DOHH2 (cell line): ENCODE measurements at regions not wholly inside any gene's neighbourhood (a gene's known extent, or its start where the extent isn't known, plus 50 kb on each side); places are given as distances from the start of the nearest gene placed in this dataset.
"Not testable (repeated sequence)": the region's sequence is repeated elsewhere in the genome, so short reads cannot be mapped to it uniquely, and the experiment has no call there.

ENCODE experiments used
- H3F3A ChIP-seq: fragments of 200-600 bp; sonication (generic), shearing (Covaris generic); 2 replicates; pipeline ENCODE4 v1.6.0; 2016; ENCODE audit warnings: antibody characterized with exemption, mild to moderate bottlenecking; ENCODE audit not compliant: control insufficient read depth, insufficient read depth
- H3K27ac ChIP-seq: fragments of 200-600 bp; sonication (generic); 2 replicates; pipeline ENCODE4 v1.5.1; 2014; ENCODE audit warnings: low read depth, mild to moderate bottlenecking, low read length, moderate library complexity
- H3K27me3 ChIP-seq: fragments of 200-600 bp; sonication (generic); 2 replicates; pipeline ENCODE4 v1.6.1; 2014; ENCODE audit warnings: mild to moderate bottlenecking, low read length, mixed read lengths; ENCODE audit not compliant: control insufficient read depth
- H3K36me3 ChIP-seq: fragments of 200-600 bp; sonication (generic); 2 replicates; pipeline ENCODE4 v1.6.1; 2014; ENCODE audit warnings: mild to moderate bottlenecking, low read length, moderate library complexity, mixed read lengths; ENCODE audit not compliant: control insufficient read depth
- H3K4me1 ChIP-seq: fragments of 200-600 bp; sonication (generic); 2 replicates; pipeline ENCODE4 v1.6.1; 2014; ENCODE audit warnings: mild to moderate bottlenecking, low read length, mixed read lengths; ENCODE audit not compliant: control insufficient read depth
- H3K4me2 ChIP-seq: fragments of 200-600 bp; sonication (generic); 2 replicates; pipeline ENCODE4 v1.6.0; 2014; ENCODE audit warnings: mild to moderate bottlenecking, low read length, moderate library complexity
- H3K4me3 ChIP-seq: fragments of 200-600 bp; sonication (generic); 2 replicates; pipeline ENCODE4 v1.5.1; 2014; ENCODE audit warnings: mild to moderate bottlenecking, low read length, mixed read lengths
- H3K79me2 ChIP-seq: fragments of 200-600 bp; sonication (generic); 2 replicates; pipeline ENCODE4 v1.6.1; 2014; ENCODE audit warnings: mild to moderate bottlenecking, low read length, mixed read lengths; ENCODE audit not compliant: control insufficient read depth
- H3K9me2 ChIP-seq: fragments of 200-600 bp; sonication (generic); replicated peaks from 2 replicates; pipeline ENCODE4 v1.6.1; 2014; ENCODE audit warnings: mild to moderate bottlenecking, low read length, mixed read lengths; ENCODE audit not compliant: control insufficient read depth
- H3K9me3 ChIP-seq: fragments of 200-600 bp; sonication (generic); 2 replicates; pipeline ENCODE4 v1.6.1; 2014; ENCODE audit warnings: antibody characterized with exemption, low read length, mixed read lengths; ENCODE audit not compliant: control insufficient read depth, insufficient read depth
- H4K20me1 ChIP-seq: fragments of 200-600 bp; sonication (generic); 2 replicates; pipeline ENCODE4 v1.6.0; 2014; ENCODE audit warnings: low read depth, mild to moderate bottlenecking, antibody characterized with exemption, low read length, moderate library complexity; ENCODE audit not compliant: control insufficient read depth, insufficient read depth
- EZH2phosphoT487 ChIP-seq: fragments of 200-600 bp; sonication (generic); IDR thresholded peaks from 2 replicates; pipeline ENCODE4 v1.6.1; 2017; ENCODE audit warnings: borderline replicate concordance, mild to moderate bottlenecking, antibody characterized with exemption, low read length, moderate library complexity, mixed read lengths
- TF ChIP-seq, protein P1 (sequence below): fragments of 200-600 bp; sonication (generic); IDR thresholded peaks from one replicate; pipeline ENCODE4 v1.5.1; 2014; ENCODE audit warnings: antibody characterized with exemption, mild to moderate bottlenecking, low read depth, low read length; ENCODE audit not compliant: poor library complexity, severe bottlenecking

- H3K79me2 ChIP-seq, H3K9me3 ChIP-seq, H3K4me2 ChIP-seq, H3F3A ChIP-seq, H3K4me1 ChIP-seq, H4K20me1 ChIP-seq, H3K27ac ChIP-seq, H3K27me3 ChIP-seq, H3K9me2 ChIP-seq, H3K4me3 ChIP-seq, H3K36me3 ChIP-seq: not testable (repeated sequence)
These were observed 435.0 kb upstream of the NPAP1 start for GRCh38 chr15:24240580-24240979.

DNA sequence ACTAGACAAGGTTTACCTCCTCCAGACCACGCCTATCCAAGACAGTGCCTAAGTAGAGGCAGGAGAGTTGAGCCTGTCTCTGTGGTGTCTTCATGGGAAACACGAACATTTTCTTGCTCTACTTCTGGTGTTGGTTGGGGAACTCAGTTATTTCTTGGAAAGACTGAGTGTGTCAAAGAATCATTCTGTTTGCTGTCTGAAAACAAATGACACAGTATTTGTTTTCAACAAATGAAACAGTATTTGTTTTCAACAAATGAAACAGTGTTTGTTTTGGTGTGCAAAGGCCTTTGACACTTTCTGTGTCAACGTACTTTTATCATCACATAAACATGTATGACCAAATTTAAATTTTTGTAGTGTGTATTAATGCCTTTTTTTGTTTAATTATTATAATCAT, 416.5 kb upstream of the NPAP1 start:
- not testable (repeated sequence) for H3K79me2 ChIP-seq, H3K4me3 ChIP-seq, H3F3A ChIP-seq, H3K4me2 ChIP-seq, H3K4me1 ChIP-seq, H3K9me2 ChIP-seq, H3K27me3 ChIP-seq, H4K20me1 ChIP-seq, H3K9me3 ChIP-seq, H3K36me3 ChIP-seq, H3K27ac ChIP-seq

DNA sequence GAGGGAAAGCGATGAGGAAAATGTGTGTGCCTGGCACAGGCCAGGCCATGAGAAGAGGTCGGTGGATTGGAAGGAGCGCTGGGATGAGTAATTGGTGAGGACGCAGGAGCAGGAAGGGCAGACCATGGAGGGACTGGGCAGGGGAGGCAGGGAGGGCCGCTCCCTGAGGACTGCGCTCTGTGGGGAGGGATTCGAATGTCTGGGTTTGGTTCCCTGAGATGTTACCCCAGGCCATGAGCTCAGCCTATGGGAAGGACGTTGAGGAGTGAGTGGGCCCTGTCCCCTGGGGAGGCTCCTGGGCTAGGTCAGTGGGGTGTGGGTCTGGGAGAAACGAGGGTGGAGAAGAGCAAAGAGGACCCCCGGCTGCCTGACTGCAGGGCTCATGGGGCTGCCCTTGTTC, 415.2 kb upstream of the NPAP1 start:
- not testable (repeated sequence) for H3F3A ChIP-seq, H3K4me1 ChIP-seq, H3K36me3 ChIP-seq, H3K4me2 ChIP-seq, H3K79me2 ChIP-seq, H3K9me2 ChIP-seq, H3K9me3 ChIP-seq, H3K4me3 ChIP-seq, H3K27me3 ChIP-seq, H4K20me1 ChIP-seq, H3K27ac ChIP-seq

DNA sequence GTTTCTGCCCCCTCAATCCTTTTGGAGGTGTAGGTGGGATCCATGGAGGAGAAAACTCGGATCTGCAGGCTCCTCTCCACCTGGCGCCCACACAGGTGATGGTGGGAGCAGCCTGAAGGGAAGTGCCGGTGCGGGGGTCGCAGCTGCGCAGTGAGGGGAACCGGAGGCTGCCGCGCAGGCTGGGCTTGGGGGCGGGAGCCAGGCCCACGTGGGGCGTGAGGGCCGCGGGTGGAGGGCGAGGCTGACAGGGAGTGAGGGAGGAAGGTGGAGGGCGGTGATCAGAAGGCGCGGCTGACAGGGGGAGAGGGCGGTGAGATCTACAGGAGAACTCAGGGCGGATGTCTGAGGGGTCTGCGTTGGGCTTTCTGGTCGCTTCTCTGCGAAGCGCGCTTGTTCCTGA, 414.7 kb upstream of the NPAP1 start:
- not testable (repeated sequence) for H3K4me2 ChIP-seq, H3K4me1 ChIP-seq, H3K27ac ChIP-seq, H3K9me3 ChIP-seq, H3K36me3 ChIP-seq, H3F3A ChIP-seq, H4K20me1 ChIP-seq, H3K9me2 ChIP-seq, H3K27me3 ChIP-seq, H3K79me2 ChIP-seq, H3K4me3 ChIP-seq

DNA sequence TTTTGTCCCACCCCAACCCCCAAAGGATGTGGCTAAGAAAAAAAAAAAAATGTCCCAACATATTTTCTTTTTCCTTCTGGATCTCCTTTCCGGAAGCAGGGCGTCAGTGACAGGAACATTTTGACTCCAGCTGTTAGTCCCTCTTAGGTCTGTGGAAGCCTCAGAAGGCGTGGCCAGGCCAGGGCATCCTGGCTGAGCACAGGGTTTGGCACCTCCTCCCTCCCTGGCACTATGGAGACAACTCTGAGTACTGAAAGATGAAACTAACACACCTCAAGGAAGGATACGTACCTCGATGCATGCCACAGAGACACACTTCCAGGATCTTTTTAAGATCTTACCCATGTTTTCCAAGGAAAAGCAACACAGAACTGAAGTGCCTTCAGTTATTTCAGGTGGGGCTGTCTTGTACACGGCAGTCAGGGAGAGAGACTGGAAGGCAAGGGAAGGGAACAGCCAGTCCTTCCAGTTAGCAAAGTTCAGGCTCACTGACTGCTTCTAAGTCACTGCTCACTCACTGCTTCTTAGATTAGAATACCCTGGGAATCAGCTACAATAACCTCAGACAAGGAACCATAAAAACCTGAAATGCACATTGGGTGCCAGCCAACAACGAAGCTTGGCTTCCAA, 406.9 kb upstream of the NPAP1 start:
- H3K36me3 ChIP-seq, H3K27me3 ChIP-seq, H3K79me2 ChIP-seq, H3K9me3 ChIP-seq, H3K4me1 ChIP-seq, H3K4me3 ChIP-seq, H4K20me1 ChIP-seq, H3K9me2 ChIP-seq, H3K27ac ChIP-seq, H3K4me2 ChIP-seq, H3F3A ChIP-seq: not testable (repeated sequence)

DNA sequence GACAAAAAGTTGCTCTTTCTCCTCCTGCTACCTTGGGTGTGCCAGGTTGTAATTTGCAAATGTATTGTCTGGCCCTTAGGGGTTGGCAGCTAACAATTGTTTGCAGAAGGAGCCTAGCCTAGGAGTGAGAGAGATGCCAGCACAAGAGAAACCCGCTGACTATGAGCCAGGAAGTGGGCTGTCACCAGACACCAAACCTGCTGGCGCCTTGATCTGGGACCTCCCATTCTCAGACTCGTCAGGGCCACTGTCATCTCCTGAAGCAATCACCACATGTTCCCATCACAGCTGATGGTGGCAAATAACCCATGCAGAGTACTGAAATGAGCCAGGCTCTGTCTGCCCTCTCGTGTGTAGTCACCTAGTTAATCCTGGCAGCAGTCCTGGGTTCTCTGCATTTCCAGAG, 406.4 kb upstream of the NPAP1 start:
- Histone ChIP-seq H3K4me1 (no peaks in the 10 kb centered on the region), H3K9me2 (no peaks in the 10 kb centered on the region), H3K79me2 (no peaks in the 10 kb centered on the region), H4K20me1 (no peaks in the 10 kb centered on the region), H3K4me3 (no peak overlapping the region), H3K36me3 (no peaks in the 10 kb centered on the region), H3F3A (no peaks in the 10 kb centered on the region), H3K9me3 (no peaks in the 10 kb centered on the region), H3K27me3 (no peaks in the 10 kb centered on the region), H3K4me2 (no peak overlapping the region), H3K27ac (no peak overlapping the region)
- TF ChIP-seq EZH2phosphoT487: no peak
- TF ChIP-seq, protein P1, sequence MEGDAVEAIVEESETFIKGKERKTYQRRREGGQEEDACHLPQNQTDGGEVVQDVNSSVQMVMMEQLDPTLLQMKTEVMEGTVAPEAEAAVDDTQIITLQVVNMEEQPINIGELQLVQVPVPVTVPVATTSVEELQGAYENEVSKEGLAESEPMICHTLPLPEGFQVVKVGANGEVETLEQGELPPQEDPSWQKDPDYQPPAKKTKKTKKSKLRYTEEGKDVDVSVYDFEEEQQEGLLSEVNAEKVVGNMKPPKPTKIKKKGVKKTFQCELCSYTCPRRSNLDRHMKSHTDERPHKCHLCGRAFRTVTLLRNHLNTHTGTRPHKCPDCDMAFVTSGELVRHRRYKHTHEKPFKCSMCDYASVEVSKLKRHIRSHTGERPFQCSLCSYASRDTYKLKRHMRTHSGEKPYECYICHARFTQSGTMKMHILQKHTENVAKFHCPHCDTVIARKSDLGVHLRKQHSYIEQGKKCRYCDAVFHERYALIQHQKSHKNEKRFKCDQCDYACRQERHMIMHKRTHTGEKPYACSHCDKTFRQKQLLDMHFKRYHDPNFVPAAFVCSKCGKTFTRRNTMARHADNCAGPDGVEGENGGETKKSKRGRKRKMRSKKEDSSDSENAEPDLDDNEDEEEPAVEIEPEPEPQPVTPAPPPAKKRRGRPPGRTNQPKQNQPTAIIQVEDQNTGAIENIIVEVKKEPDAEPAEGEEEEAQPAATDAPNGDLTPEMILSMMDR: no peak
